Cardiac muscle cell (in vitro differentiated cells and primary cell): ENCODE measurements at regions not wholly inside any gene's neighbourhood (a gene's known extent, or its start where the extent isn't known, plus 50 kb on each side); places are given as distances from the start of the nearest gene placed in this dataset.

ENCODE experiments used
- DNase-seq, 2 donors: peaks; one replicate each; pipeline versions ENCODE4 v3.0.0 to v3.0.0-alpha.2; 2010 to 2017; ENCODE audit warnings: low read depth in 1 of 2, low spot score in 1 of 2
- H3K27ac ChIP-seq: fragments of 200-600 bp; sonication (generic); 2 replicates; pipeline ENCODE4 v1.5.1; 2016
- H3K27me3 ChIP-seq: fragments of 200-600 bp; sonication (generic); 2 replicates; pipeline ENCODE4 v1.6.0; 2016; ENCODE audit warnings: control low read depth
- H3K36me3 ChIP-seq: fragments of 200-600 bp; sonication (generic); 2 replicates; pipeline ENCODE4 v1.5.1; 2016; ENCODE audit warnings: control low read depth
- H3K4me1 ChIP-seq: fragments of 200-600 bp; sonication (generic); 2 replicates; pipeline ENCODE4 v1.8.1; 2017; ENCODE audit warnings: low read depth, mild to moderate bottlenecking, mixed run types
- H3K4me3 ChIP-seq: fragments of 200-600 bp; sonication (generic); 2 replicates; pipeline ENCODE4 v1.5.1; 2016; ENCODE audit warnings: mild to moderate bottlenecking
- H3K9me3 ChIP-seq: fragments of 200-600 bp; sonication (generic); 2 replicates; pipeline ENCODE4 v1.5.1; 2017; ENCODE audit warnings: low read depth, mild to moderate bottlenecking, control low read depth
- TF ChIP-seq, protein P1 (sequence below): IDR thresholded peaks from 2 replicates; pipeline ENCODE4 v1.5.1; 2012; ENCODE audit warnings: low read depth, mild to moderate bottlenecking, low read length

DNA sequence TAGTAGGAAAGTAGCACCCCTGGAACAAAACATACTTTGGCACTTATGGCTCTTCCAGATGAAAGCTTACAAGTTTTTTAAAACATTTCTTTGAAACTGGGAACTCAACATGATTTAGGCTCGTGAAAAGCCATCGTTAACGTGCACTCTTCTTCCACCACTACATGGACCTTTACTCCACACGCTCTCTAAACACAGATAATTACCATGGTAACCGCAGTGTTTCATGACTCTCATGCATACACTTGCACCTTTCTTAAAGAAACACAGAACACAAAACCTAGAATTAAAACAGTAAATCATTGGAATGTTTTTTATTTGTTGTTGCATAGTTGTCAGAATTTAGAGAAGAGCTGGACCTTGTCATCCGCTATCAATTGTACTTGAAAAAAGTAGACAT is 154.3 kb downstream of the FGF9 start:
- H3K4me3 ChIP-seq: no peak overlapping the region
- no peaks in the 10 kb centered on the region for H3K27me3 ChIP-seq
- no peak overlapping the region for H3K27ac ChIP-seq
- DNase-seq: no peak
- no peaks in the 10 kb centered on the region for H3K36me3 ChIP-seq
- TF ChIP-seq, protein P1, sequence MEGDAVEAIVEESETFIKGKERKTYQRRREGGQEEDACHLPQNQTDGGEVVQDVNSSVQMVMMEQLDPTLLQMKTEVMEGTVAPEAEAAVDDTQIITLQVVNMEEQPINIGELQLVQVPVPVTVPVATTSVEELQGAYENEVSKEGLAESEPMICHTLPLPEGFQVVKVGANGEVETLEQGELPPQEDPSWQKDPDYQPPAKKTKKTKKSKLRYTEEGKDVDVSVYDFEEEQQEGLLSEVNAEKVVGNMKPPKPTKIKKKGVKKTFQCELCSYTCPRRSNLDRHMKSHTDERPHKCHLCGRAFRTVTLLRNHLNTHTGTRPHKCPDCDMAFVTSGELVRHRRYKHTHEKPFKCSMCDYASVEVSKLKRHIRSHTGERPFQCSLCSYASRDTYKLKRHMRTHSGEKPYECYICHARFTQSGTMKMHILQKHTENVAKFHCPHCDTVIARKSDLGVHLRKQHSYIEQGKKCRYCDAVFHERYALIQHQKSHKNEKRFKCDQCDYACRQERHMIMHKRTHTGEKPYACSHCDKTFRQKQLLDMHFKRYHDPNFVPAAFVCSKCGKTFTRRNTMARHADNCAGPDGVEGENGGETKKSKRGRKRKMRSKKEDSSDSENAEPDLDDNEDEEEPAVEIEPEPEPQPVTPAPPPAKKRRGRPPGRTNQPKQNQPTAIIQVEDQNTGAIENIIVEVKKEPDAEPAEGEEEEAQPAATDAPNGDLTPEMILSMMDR: no peak
- no peaks in the 10 kb centered on the region for H3K9me3 ChIP-seq
- H3K4me1 ChIP-seq: no peaks in the 10 kb centered on the region

DNA sequence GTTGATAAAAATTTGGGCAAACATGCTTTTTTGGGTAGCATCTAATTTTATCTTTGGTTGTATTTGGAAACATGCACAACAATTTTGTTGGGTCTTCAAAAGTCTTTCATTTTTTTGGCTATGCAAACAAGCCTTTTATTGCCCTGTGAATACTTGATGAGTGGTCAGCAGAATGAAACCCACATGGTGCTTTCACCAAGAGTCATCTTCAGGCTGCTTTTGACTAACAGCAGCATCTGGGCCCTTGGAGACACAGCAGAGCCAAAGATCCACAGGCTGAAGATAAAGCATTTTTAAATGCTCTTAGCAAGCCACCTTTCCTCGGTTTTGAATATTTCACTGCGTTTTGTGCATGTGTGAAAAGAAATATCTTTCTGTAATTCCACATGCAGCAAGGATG is 154.9 kb downstream of the FGF9 start:
- Histone ChIP-seq H3K9me3 (no peaks in the 10 kb centered on the region), H3K36me3 (no peaks in the 10 kb centered on the region), H3K27me3 (no peaks in the 10 kb centered on the region), H3K4me1 (no peaks in the 10 kb centered on the region), H3K4me3 (no peak overlapping the region), H3K27ac (no peak overlapping the region)
- DNase-seq: no peak
- TF ChIP-seq, protein P1: no peak

GRCh38 chr13:21826214-21827015 is 155.5 kb downstream of the FGF9 start:
- Histone ChIP-seq H3K27me3 (no peaks in the 10 kb centered on the region), H3K27ac (no peak overlapping the region), H3K36me3 (no peaks in the 10 kb centered on the region), H3K4me1 (no peaks in the 10 kb centered on the region), H3K4me3 (no peak overlapping the region), H3K9me3 (no peaks in the 10 kb centered on the region)
- TF ChIP-seq, protein P1: no peak
- DNase-seq: no peak

DNA sequence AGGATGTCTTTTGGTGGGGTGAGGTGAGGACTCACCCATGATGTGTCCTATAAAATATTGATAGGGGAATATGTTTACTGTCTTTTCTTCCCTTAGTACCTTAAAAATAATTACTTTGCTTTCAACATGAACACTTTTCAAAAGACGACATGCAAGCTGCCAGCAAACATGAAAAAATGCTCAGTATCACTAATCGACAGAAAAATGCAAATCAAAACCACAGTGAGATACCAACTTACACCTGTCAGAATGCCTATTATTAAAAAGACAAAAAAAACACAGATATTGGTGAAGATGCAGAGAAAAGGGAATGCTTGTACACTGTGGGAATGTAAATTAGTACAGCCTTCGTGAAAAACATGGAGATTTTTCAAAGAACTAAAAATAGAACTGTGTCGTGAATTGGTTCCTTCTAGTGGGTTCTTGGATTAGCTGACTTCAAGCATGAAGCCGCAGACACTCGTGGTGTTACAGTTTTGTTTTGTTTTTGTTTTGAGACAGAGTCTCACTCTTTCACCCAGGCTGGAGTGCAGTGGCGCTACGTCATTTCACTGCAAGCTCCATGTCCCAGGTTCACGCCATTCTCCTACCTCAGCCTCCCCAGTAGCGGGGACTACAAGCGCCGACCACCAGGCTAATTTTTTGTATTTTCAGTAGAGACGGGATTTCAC is 160.9 kb downstream of the FGF9 start:
- no peak overlapping the region for H3K27ac ChIP-seq
- no peaks in the 10 kb centered on the region for H3K4me1 ChIP-seq
- DNase-seq: no peak
- no peaks in the 10 kb centered on the region for H3K27me3 ChIP-seq
- TF ChIP-seq, protein P1: no peak
- no peaks in the 10 kb centered on the region for H3K36me3 ChIP-seq
- no peaks in the 10 kb centered on the region for H3K9me3 ChIP-seq
- H3K4me3 ChIP-seq: no peak overlapping the region

DNA sequence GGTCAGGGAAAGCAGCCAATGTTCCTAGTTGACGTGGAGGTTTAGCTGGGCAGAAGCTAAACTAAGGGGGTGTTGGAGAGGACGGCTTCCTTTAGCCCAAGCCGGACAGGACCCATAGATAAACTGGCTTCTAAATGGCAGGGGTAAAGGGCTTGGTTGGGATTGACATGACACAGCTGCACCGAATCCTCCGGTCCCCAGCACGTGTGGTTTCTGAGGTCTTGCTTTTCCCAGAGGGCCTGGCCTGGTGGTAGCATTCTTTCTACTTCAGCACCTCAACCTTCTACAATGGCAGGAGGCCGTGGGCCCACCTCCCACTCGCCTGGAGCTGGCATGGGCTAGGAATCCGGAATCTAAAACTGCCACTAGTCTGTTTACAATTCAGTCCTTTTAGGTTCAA is 163.0 kb downstream of the FGF9 start:
- Histone ChIP-seq H3K27ac (no peak overlapping the region), H3K4me3 (no peak overlapping the region), H3K4me1 (no peaks in the 10 kb centered on the region), H3K9me3 (no peaks in the 10 kb centered on the region), H3K27me3 (no peaks in the 10 kb centered on the region), H3K36me3 (no peaks in the 10 kb centered on the region)
- TF ChIP-seq, protein P1: no peak
- DNase-seq: no peak
